ENCODE measurements at regions not wholly inside any gene's neighbourhood (a gene's known extent, or its start where the extent isn't known, plus 50 kb on each side); places are given as distances from the start of the nearest gene placed in this dataset.

- intact Hi-C loops (cut with micrococcal nuclease; ENCODE audit: unreplicated experiment), result no loop called here
- TF ChIP-seq EZH2phosphoT487 (IDR thresholded peaks at IDR 0.05; ENCODE audit: borderline replicate concordance, low read depth, low read length) (no peak), CTCF (conservative IDR thresholded peaks at IDR 0.05; ENCODE audit: low read length) (no peak)
- no peaks in the 10 kb centered on the region for H4K20me1 ChIP-seq (ENCODE audit: insufficient read depth, low read length)
- H3K36me3 ChIP-seq (ENCODE audit: insufficient read depth, low read length), result 0 out of 2 replicates have a peak, but pooled peaks cover 3% of the 10 kb centered on the region
- H3K9me2 ChIP-seq (ENCODE audit: insufficient read depth, low read length), result no peaks in the 10 kb centered on the region
- peak overlapping the region; percentile 14; the same call in 1 of the 2 replicates for H3K4me2 ChIP-seq (ENCODE audit: low read length)
- no peak overlapping the region for H3K27ac ChIP-seq (ENCODE audit: low read depth, low read length, poor library complexity, severe bottlenecking)
- H3K79me2 ChIP-seq (ENCODE audit: insufficient read depth, low read depth, low read length), result no peaks in the 10 kb centered on the region; the same call in 1 of the 2 replicates
- peaks cover 57% of the 10 kb centered on the region for H3K4me1 ChIP-seq (ENCODE audit: insufficient read depth, low read length, poor library complexity, severe bottlenecking)
- no peak overlapping the region for H3K4me3 ChIP-seq (ENCODE audit: low read depth, low read length, poor library complexity, severe bottlenecking)
- ChIA-PET CTCF (ENCODE audit: unreplicated experiment) (no interaction called here), POLR2A (interaction anchor here (1.2 to 1.8 kb wide), 2 partner anchors 24 to 34 kb away, joined by 3 to 4 read pairs; no protein-coding TSS in a partner anchor)
- no TSS peak for BruUV-seq (replicated peaks)
- no peak for DNase-seq (ENCODE audit: low spot score)
- H2AFZ ChIP-seq (ENCODE audit: low read length), result no peak overlapping the region; the same call in 1 of the 2 replicates
- no peaks in the 10 kb centered on the region for H3K9me3 ChIP-seq (ENCODE audit: low read length)
Measured at GRCh38 chr12:92064422-92064821, 81.2 kb downstream of the BTG1 start.

- TF ChIP-seq CTCF (conservative IDR thresholded peaks at IDR 0.05; ENCODE audit: low read length) (no peak), EZH2phosphoT487 (IDR thresholded peaks at IDR 0.05; ENCODE audit: borderline replicate concordance, low read depth, low read length) (no peak)
- no peaks in the 10 kb centered on the region for H3K9me2 ChIP-seq (ENCODE audit: insufficient read depth, low read length)
- H3K9me3 ChIP-seq (ENCODE audit: low read length), result no peaks in the 10 kb centered on the region
- no peak overlapping the region for H3K4me3 ChIP-seq (ENCODE audit: low read depth, low read length, poor library complexity, severe bottlenecking)
- DNase-seq (ENCODE audit: low spot score), result no peak
- 0 out of 2 replicates have a peak, but pooled peaks cover 3% of the 10 kb centered on the region for H3K36me3 ChIP-seq (ENCODE audit: insufficient read depth, low read length)
- H3K4me2 ChIP-seq (ENCODE audit: low read length), result peak overlapping the region; percentile 67
- intact Hi-C loops (cut with micrococcal nuclease; ENCODE audit: unreplicated experiment), result no loop called here
- H4K20me1 ChIP-seq (ENCODE audit: insufficient read depth, low read length), result no peaks in the 10 kb centered on the region
- no peak overlapping the region for H2AFZ ChIP-seq (ENCODE audit: low read length)
- H3K27ac ChIP-seq (ENCODE audit: low read depth, low read length, poor library complexity, severe bottlenecking), result peak overlapping the region; percentile 77
- ChIA-PET CTCF (ENCODE audit: unreplicated experiment) (no interaction called here), POLR2A (interaction anchor here (0.5 to 1.8 kb wide), 4 partner anchors 25 to 82 kb away, joined by 3 to 4 read pairs (median 3); partner anchors contain the start of gene BTG1)
- no TSS peak for BruUV-seq (replicated peaks)
- peaks cover 65% of the 10 kb centered on the region for H3K4me1 ChIP-seq (ENCODE audit: insufficient read depth, low read length, poor library complexity, severe bottlenecking)
- H3K79me2 ChIP-seq (ENCODE audit: insufficient read depth, low read depth, low read length), result no peaks in the 10 kb centered on the region; the same call in 1 of the 2 replicates
Measured at GRCh38 chr12:92063641-92064040, 82.0 kb downstream of the BTG1 start.
